ENCODE measurements at regions not wholly inside any gene's neighbourhood (a gene's known extent, or its start where the extent isn't known, plus 50 kb on each side); places are given as distances from the start of the nearest gene placed in this dataset.
"Not testable (repeated sequence)": the region's sequence is repeated elsewhere in the genome, so short reads cannot be mapped to it uniquely, and the experiment has no call there.

GRCh38 chr7:4483851-4484250, 198.2 kb upstream of the FOXK1 start:
- Histone ChIP-seq H3K9ac (ENCODE audit: low read length) (no peak overlapping the region), H3K36me3 (ENCODE audit: control insufficient read depth, insufficient read depth, low read length) (no peaks in the 10 kb centered on the region), H3K4me3 (ENCODE audit: low read length) (no peak overlapping the region), H3K4me1 (ENCODE audit: control insufficient read depth, insufficient read depth, low read length) (no peaks in the 10 kb centered on the region), H3K9me3 (ENCODE audit: control insufficient read depth, low read length) (no peaks in the 10 kb centered on the region), H3K27me3 (ENCODE audit: control insufficient read depth, insufficient read depth, low read length) (no peaks in the 10 kb centered on the region)

GRCh38 chr7:4484545-4484944, 197.6 kb upstream of the FOXK1 start:
- no peaks in the 10 kb centered on the region for H3K27me3 ChIP-seq (ENCODE audit: control insufficient read depth, insufficient read depth, low read length)
- H3K36me3 ChIP-seq (ENCODE audit: control insufficient read depth, insufficient read depth, low read length) = no peaks in the 10 kb centered on the region
- no peak overlapping the region for H3K9ac ChIP-seq (ENCODE audit: low read length)
- H3K9me3 ChIP-seq (ENCODE audit: control insufficient read depth, low read length) = no peaks in the 10 kb centered on the region
- H3K4me3 ChIP-seq (ENCODE audit: low read length) = no peak overlapping the region
- H3K4me1 ChIP-seq (ENCODE audit: control insufficient read depth, insufficient read depth, low read length) = no peaks in the 10 kb centered on the region

DNA sequence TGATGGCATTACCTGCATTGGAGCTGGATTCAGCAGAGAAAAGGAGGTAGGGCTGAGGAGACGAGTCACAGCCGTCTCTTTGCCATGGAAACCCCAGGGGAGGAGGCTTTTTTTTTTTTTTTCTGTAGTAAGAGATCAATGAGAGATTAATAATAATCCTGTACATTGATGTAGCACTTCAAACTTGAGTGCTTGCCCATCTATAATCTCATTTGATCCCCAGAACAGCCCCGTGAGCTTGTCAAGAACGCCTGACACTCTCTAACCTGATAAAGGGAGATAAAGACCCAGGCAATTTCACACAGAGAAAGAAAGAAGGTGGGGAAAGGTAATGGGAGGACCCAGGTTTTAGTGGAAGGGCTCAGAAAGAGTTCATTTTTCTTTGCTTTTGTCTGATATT, 195.2 kb upstream of the FOXK1 start:
- no peaks in the 10 kb centered on the region for H3K9me3 ChIP-seq (ENCODE audit: control insufficient read depth, low read length)
- no peaks in the 10 kb centered on the region for H3K27me3 ChIP-seq (ENCODE audit: control insufficient read depth, insufficient read depth, low read length)
- no peak overlapping the region for H3K9ac ChIP-seq (ENCODE audit: low read length)
- no peak overlapping the region for H3K4me3 ChIP-seq (ENCODE audit: low read length)
- no peaks in the 10 kb centered on the region for H3K36me3 ChIP-seq (ENCODE audit: control insufficient read depth, insufficient read depth, low read length)
- no peaks in the 10 kb centered on the region for H3K4me1 ChIP-seq (ENCODE audit: control insufficient read depth, insufficient read depth, low read length)

DNA sequence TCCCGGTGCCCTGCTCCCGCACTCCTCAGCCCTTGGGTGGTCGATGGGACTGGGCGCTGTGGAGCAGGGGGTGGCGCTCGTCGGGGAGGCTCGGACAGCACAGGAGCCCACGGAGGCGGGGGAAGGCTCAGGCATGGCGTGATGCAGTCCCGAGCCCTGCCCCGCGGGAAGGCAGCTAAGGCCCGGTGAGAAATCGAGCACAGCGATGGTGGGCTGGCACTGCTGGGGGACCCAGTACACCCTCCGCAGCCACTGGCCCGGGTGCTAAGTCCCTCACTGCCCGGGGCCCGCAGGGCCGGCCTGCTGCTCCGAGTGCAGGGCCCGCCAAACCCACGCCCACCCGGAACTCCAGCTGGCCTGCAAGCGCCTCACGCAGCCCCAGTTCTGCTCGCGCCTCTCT, 185.2 kb upstream of the FOXK1 start:
- not testable (repeated sequence) for H3K4me3 ChIP-seq (ENCODE audit: low read length); H3K9me3 ChIP-seq (ENCODE audit: control insufficient read depth, low read length); H3K4me1 ChIP-seq (ENCODE audit: control insufficient read depth, insufficient read depth, low read length); H3K27me3 ChIP-seq (ENCODE audit: control insufficient read depth, insufficient read depth, low read length); H3K9ac ChIP-seq (ENCODE audit: low read length); H3K36me3 ChIP-seq (ENCODE audit: control insufficient read depth, insufficient read depth, low read length)

DNA sequence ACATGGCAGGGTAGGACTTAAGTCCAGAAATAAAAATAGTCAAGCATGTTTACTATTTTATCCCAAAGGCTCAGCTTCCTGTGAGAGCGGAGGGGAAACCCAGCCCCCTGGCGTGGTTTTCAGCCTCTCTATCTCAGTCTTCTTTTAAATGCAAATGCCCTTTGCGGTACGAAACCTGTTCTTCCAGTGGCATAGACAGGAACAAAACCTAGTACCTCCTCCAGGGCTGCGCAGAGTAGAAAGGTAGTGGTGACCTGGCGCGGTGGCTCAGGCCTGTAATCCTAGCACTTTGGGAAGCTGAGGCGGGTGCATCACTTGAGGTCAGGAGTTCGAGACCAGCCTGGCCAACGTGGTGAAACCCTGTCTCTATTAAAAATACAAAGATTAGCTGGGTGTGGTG, 181.3 kb upstream of the FOXK1 start:
- Histone ChIP-seq H3K27me3 (ENCODE audit: control insufficient read depth, insufficient read depth, low read length) (no peaks in the 10 kb centered on the region), H3K36me3 (ENCODE audit: control insufficient read depth, insufficient read depth, low read length) (no peaks in the 10 kb centered on the region), H3K4me3 (ENCODE audit: low read length) (no peak overlapping the region), H3K9ac (ENCODE audit: low read length) (no peak overlapping the region), H3K4me1 (ENCODE audit: control insufficient read depth, insufficient read depth, low read length) (no peaks in the 10 kb centered on the region), H3K9me3 (ENCODE audit: control insufficient read depth, low read length) (no peaks in the 10 kb centered on the region)

- not testable (repeated sequence) for H3K27me3 ChIP-seq (ENCODE audit: control insufficient read depth, insufficient read depth, low read length); H3K9me3 ChIP-seq (ENCODE audit: control insufficient read depth, low read length); H3K36me3 ChIP-seq (ENCODE audit: control insufficient read depth, insufficient read depth, low read length); H3K4me3 ChIP-seq (ENCODE audit: low read length); H3K4me1 ChIP-seq (ENCODE audit: control insufficient read depth, insufficient read depth, low read length); H3K9ac ChIP-seq (ENCODE audit: low read length)
These were observed 174.2 kb upstream of the FOXK1 start for GRCh38 chr7:4507886-4508285.

DNA sequence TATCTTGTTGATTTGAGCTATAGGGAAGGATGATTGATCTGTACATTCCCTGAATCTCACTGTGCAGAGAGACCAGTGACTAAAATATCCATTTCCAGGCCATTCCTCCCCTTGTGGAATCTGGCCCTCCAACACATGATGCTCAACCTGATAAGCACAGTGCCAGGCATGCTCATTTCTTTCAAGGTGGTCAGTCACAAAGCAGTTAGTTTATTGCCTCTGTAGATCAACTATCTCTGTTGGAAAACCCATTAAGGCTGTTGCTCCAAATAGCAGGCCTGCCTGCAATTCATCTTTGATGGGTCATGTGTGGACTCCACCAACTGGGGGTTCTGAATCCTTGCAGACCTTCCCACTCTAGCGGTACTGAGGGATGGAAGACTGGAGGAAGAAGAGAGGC, 168.6 kb upstream of the FOXK1 start:
- H3K4me3 ChIP-seq (ENCODE audit: low read length) = no peak overlapping the region
- H3K27me3 ChIP-seq (ENCODE audit: control insufficient read depth, insufficient read depth, low read length) = no peaks in the 10 kb centered on the region
- H3K4me1 ChIP-seq (ENCODE audit: control insufficient read depth, insufficient read depth, low read length) = no peaks in the 10 kb centered on the region
- H3K9ac ChIP-seq (ENCODE audit: low read length) = no peak overlapping the region
- no peaks in the 10 kb centered on the region for H3K9me3 ChIP-seq (ENCODE audit: control insufficient read depth, low read length)
- H3K36me3 ChIP-seq (ENCODE audit: control insufficient read depth, insufficient read depth, low read length) = no peaks in the 10 kb centered on the region

- H3K36me3 ChIP-seq (ENCODE audit: control insufficient read depth, insufficient read depth, low read length) = no peaks in the 10 kb centered on the region
- H3K9me3 ChIP-seq (ENCODE audit: control insufficient read depth, low read length) = no peaks in the 10 kb centered on the region
- no peak overlapping the region for H3K9ac ChIP-seq (ENCODE audit: low read length)
- H3K4me1 ChIP-seq (ENCODE audit: control insufficient read depth, insufficient read depth, low read length) = no peaks in the 10 kb centered on the region
- no peak overlapping the region for H3K4me3 ChIP-seq (ENCODE audit: low read length)
- no peaks in the 10 kb centered on the region for H3K27me3 ChIP-seq (ENCODE audit: control insufficient read depth, insufficient read depth, low read length)
These were observed 162.1 kb upstream of the FOXK1 start for GRCh38 chr7:4519819-4520520.

DNA sequence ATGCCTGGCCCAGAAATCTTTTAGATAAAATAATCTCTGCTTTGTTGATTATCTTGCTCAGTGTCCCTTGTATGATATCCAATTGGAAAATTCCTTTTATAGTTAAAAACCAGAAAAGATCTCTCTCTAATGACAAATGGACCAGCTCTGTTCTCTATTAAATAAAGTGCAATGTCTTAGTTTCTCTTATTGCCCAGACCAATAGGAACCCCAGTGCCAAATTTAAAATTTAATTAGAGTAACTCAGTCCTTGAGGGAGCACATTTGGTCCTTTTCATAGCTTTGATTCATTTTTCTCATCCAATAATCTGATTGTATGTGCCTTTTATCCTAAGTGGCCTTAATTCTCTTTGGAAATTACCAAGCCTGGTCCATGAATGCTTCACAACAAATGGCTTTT, 158.9 kb upstream of the FOXK1 start:
- no peaks in the 10 kb centered on the region for H3K4me1 ChIP-seq (ENCODE audit: control insufficient read depth, insufficient read depth, low read length)
- H3K27me3 ChIP-seq (ENCODE audit: control insufficient read depth, insufficient read depth, low read length) = peaks cover 3% of the 10 kb centered on the region
- no peaks in the 10 kb centered on the region for H3K9me3 ChIP-seq (ENCODE audit: control insufficient read depth, low read length)
- no peak overlapping the region for H3K9ac ChIP-seq (ENCODE audit: low read length)
- no peak overlapping the region for H3K4me3 ChIP-seq (ENCODE audit: low read length)
- no peaks in the 10 kb centered on the region for H3K36me3 ChIP-seq (ENCODE audit: control insufficient read depth, insufficient read depth, low read length)

DNA sequence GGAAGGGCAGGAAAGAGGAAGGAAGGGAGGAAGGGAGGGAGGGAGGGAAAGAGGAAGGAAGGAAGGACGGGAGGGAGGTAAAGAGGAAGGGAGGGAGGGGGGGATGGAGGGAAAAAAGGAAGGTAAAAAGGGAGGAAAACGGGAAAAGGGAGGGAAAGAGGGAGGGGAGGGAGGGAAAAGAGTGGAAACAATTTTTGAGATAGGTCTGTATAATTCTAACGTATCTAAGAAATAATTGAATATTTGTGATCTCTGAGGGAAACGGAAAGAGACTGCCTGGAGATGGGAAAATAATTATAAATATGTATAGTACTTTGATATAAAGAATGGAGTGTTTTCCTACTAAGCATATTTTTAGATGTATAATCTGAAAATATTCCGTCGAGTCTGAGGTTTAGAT, 158.2 kb upstream of the FOXK1 start:
- Histone ChIP-seq H3K9me3 (ENCODE audit: control insufficient read depth, low read length) (no peaks in the 10 kb centered on the region), H3K4me1 (ENCODE audit: control insufficient read depth, insufficient read depth, low read length) (no peaks in the 10 kb centered on the region), H3K36me3 (ENCODE audit: control insufficient read depth, insufficient read depth, low read length) (no peaks in the 10 kb centered on the region), H3K27me3 (ENCODE audit: control insufficient read depth, insufficient read depth, low read length) (peaks cover 3% of the 10 kb centered on the region), H3K4me3 (ENCODE audit: low read length) (no peak overlapping the region), H3K9ac (ENCODE audit: low read length) (no peak overlapping the region)

DNA sequence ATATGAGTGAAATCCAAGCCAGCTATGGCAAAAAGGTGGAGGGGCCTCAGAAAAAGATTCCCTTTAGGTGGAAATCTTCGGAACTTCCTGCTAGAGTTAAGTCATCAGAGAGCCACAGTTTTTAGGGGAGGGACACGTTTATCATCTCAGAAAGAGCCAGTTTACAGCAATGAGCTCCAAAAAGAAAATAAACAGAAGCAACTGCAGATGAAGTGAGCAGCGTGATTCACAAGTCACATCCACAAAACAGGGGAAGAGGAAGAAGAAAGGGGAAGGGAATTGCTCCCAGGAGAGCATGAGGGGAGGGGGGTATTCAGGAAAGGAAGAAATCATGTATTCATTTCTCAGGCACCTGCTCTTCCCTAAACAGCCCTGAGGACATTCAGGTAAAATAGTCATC, 156.2 kb upstream of the FOXK1 start:
- H3K4me3 ChIP-seq (ENCODE audit: low read length) = no peak overlapping the region
- no peaks in the 10 kb centered on the region for H3K36me3 ChIP-seq (ENCODE audit: control insufficient read depth, insufficient read depth, low read length)
- no peak overlapping the region for H3K9ac ChIP-seq (ENCODE audit: low read length)
- H3K4me1 ChIP-seq (ENCODE audit: control insufficient read depth, insufficient read depth, low read length) = no peaks in the 10 kb centered on the region
- no peaks in the 10 kb centered on the region for H3K9me3 ChIP-seq (ENCODE audit: control insufficient read depth, low read length)
- H3K27me3 ChIP-seq (ENCODE audit: control insufficient read depth, insufficient read depth, low read length) = peaks cover 3% of the 10 kb centered on the region

- no peak overlapping the region for H3K4me3 ChIP-seq (ENCODE audit: low read length)
- H3K4me1 ChIP-seq (ENCODE audit: control insufficient read depth, insufficient read depth, low read length) = no peaks in the 10 kb centered on the region
- peaks cover 3% of the 10 kb centered on the region for H3K27me3 ChIP-seq (ENCODE audit: control insufficient read depth, insufficient read depth, low read length)
- H3K9me3 ChIP-seq (ENCODE audit: control insufficient read depth, low read length) = no peaks in the 10 kb centered on the region
- H3K9ac ChIP-seq (ENCODE audit: low read length) = no peak overlapping the region
- H3K36me3 ChIP-seq (ENCODE audit: control insufficient read depth, insufficient read depth, low read length) = no peaks in the 10 kb centered on the region
These were observed 154.0 kb upstream of the FOXK1 start for GRCh38 chr7:4527988-4528636.

DNA sequence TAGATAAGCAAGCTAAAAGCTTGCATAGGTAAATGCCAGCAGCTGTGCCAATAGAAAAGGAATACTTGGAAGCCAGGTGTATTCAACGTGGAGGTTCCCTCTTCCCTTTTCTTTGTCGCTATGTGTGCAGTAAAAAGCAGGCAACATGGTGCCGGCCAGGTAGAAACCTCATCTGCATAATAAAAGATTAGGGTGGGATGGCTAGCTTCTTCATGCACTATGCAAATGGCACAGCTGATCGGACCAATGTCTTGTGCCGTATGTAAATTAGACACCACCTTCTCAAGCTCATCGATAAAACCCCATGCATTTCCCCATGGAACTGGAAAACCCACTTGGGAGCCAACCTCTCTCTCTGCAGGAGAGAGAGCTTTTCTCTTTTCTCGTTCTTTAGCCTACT, 150.9 kb upstream of the FOXK1 start:
- H3K27me3 ChIP-seq (ENCODE audit: control insufficient read depth, insufficient read depth, low read length) = peaks cover 3% of the 10 kb centered on the region
- no peaks in the 10 kb centered on the region for H3K4me1 ChIP-seq (ENCODE audit: control insufficient read depth, insufficient read depth, low read length)
- H3K36me3 ChIP-seq (ENCODE audit: control insufficient read depth, insufficient read depth, low read length) = no peaks in the 10 kb centered on the region
- no peak overlapping the region for H3K4me3 ChIP-seq (ENCODE audit: low read length)
- H3K9me3 ChIP-seq (ENCODE audit: control insufficient read depth, low read length) = no peaks in the 10 kb centered on the region
- H3K9ac ChIP-seq (ENCODE audit: low read length) = no peak overlapping the region

Data from mucosa of stomach (tissue), 1 donor.